ENCODE measurements at regions not wholly inside any gene's neighbourhood (a gene's known extent, or its start where the extent isn't known, plus 50 kb on each side); places are given as distances from the start of the nearest gene placed in this dataset.
"Not testable (repeated sequence)": the region's sequence is repeated elsewhere in the genome, so short reads cannot be mapped to it uniquely, and the experiment has no call there.

DNA sequence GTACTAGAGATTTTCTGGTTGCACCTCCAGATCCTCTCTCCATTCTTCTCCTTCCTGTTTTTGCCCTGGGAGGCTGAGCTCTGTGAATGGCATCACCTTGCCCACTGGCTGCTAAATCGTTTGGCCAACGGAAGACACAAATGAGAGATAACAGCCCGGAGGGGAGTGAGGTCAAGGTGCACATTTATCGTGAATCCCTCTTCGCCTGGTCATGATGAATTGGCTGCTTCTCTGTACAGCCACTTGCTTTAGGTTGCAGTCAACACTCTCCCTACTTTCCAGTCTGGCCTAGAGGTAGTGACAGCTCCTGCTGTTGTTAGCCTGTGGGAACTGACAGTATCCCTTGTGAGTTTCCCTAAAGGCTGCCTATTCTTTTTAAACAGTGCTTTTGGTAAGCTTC lies 85.4 kb upstream of the CHCHD3 start:
- no peak for ATAC-seq (replicated peaks; ENCODE audit: extremely low read depth, poor library complexity, severe bottlenecking)
- no peak overlapping the region for H3K27ac Mint-ChIP-seq (ENCODE audit: low read depth)
- H3K4me3 Mint-ChIP-seq, result no peak overlapping the region
- H3K9me3 Mint-ChIP-seq, result no peaks in the 10 kb centered on the region
- peaks cover 1% of the 10 kb centered on the region for H3K36me3 Mint-ChIP-seq (ENCODE audit: insufficient read depth)
- no peaks in the 10 kb centered on the region for H3K4me1 Mint-ChIP-seq
- peaks cover 61% of the 10 kb centered on the region for H3K27me3 Mint-ChIP-seq
- DNase-seq (ENCODE audit: low spot score in 2 of 2), result no peak

DNA sequence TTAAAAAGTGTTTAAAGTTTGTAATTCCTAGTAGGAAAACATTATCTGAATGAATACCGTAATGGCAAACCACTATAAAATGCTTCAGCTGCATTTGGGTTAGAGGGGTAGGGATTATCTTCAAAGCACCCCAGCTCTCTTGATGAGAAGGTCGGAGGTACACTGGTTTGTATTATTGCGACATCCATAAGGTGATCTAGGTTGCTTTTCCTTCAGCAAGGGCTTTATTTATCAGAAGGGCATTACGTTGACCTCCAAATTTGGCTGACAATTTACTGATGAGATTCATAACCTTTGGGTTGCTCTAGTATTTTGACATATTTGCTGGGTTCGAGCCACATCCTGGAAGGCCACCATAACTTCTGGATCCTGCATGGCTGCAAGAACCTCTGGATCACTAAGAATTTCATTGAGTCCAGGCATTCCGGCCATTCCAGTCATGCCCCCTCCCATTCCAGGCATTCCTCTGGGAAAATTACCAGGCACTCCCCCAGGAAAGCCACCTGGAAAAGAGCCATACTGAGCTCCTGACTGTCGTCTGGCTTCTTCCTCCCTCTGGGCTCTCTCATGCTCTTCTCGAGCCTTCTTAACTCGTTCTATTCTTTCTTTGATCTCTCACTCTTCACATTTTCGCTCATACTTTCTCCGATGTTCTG lies 83.6 kb upstream of the EXOC4 start:
- H3K4me1 Mint-ChIP-seq; H3K4me3 Mint-ChIP-seq; ATAC-seq (replicated peaks; ENCODE audit: extremely low read depth, poor library complexity, severe bottlenecking); DNase-seq (ENCODE audit: low spot score in 2 of 2); H3K36me3 Mint-ChIP-seq (ENCODE audit: insufficient read depth); H3K9me3 Mint-ChIP-seq; H3K27ac Mint-ChIP-seq (ENCODE audit: low read depth): not testable (repeated sequence)
- H3K27me3 Mint-ChIP-seq, result peaks cover 55% of the 10 kb centered on the region

DNA sequence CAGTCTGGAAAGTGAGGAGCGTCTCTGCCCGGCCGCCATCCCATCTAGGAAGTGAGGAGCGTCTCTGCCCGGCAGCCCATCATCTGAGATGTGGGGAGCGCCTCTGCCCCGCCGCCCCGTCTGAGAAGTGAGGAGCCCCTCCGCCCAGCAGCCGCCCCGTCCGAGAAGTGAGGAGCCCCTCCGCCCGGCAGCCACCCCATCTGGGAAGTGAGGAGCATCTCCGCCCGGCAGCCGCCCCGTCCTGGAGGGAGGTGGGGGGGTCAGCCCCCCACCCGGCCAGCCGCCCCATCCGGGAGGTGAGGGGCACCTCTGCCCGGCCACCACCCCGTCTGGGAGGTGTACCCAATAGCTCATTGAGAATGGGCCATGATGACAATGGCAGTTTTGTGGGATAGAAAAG lies 75.4 kb upstream of the EXOC4 start:
- DNase-seq (ENCODE audit: low spot score in 2 of 2); H3K36me3 Mint-ChIP-seq (ENCODE audit: insufficient read depth); ATAC-seq (replicated peaks; ENCODE audit: extremely low read depth, poor library complexity, severe bottlenecking); H3K4me1 Mint-ChIP-seq; H3K4me3 Mint-ChIP-seq; H3K27ac Mint-ChIP-seq (ENCODE audit: low read depth); H3K9me3 Mint-ChIP-seq: not testable (repeated sequence)
- peaks cover 48% of the 10 kb centered on the region for H3K27me3 Mint-ChIP-seq

DNA sequence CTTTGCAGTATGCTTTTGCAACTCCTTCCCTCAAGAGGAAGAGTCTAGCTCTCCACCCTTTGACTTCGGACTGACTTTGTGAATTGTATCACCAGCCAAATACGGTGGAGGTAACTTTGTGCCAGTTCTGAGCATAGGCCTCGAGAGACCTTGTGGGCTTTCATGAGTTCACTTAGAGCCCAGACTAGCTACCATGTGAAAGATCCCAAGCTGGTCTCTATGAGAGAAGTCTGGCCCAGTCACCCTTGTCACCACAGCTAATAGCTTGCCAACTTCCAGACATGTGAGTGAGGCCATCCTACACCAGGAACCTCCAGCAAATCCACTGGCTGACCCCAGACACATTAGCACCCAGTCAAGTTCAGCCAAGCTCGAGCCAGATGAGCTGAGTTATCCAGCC lies 72.2 kb upstream of the EXOC4 start:
- no peaks in the 10 kb centered on the region for H3K36me3 Mint-ChIP-seq (ENCODE audit: insufficient read depth)
- H3K9me3 Mint-ChIP-seq, result no peaks in the 10 kb centered on the region
- no peak for ATAC-seq (replicated peaks; ENCODE audit: extremely low read depth, poor library complexity, severe bottlenecking)
- peaks cover 25% of the 10 kb centered on the region for H3K27me3 Mint-ChIP-seq
- no peak overlapping the region for H3K4me3 Mint-ChIP-seq
- no peak for DNase-seq (ENCODE audit: low spot score in 2 of 2)
- H3K4me1 Mint-ChIP-seq, result no peaks in the 10 kb centered on the region
- no peak overlapping the region for H3K27ac Mint-ChIP-seq (ENCODE audit: low read depth)

DNA sequence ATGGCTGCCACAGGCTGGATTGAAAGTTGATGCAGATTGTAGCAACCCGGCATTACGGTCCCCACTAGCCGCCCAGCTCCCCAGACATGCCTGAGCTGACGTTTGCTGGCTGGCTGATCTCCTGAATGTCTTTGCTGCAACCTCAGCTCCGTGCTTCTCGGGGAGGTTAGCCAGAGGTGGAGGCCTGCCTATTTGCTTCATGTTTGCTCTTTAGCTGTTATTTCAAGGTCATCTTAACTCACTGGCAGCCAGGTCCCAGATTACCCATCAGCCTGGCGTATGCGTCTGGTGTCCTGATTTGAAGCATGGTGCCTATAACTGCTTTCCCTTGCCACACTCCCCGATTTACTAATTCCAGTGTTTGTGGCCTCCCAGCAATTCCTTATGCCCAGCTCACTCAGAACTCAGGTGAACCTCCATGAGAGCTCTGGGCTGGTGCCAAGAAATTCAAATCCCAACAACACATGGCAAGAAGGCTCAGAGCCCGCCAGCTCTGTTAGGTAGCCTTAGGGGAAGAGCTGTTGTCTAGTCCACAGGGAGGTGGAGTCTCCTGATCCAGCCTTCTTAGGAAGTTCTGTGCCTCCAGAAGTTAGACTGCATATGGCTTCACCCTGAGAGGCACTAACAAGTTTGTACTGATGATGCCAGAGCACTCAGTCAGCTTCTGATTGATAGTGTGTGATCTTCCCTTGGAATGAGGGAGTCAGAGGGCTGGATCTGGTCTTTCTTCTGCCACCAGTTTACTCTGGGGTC lies 69.7 kb upstream of the EXOC4 start:
- peaks cover 16% of the 10 kb centered on the region for H3K27me3 Mint-ChIP-seq
- H3K9me3 Mint-ChIP-seq, result no peaks in the 10 kb centered on the region
- no peak overlapping the region for H3K27ac Mint-ChIP-seq (ENCODE audit: low read depth)
- no peaks in the 10 kb centered on the region for H3K4me1 Mint-ChIP-seq
- no peak overlapping the region for H3K4me3 Mint-ChIP-seq
- DNase-seq (ENCODE audit: low spot score in 2 of 2), result no peak
- H3K36me3 Mint-ChIP-seq (ENCODE audit: insufficient read depth), result no peaks in the 10 kb centered on the region
- no peak for ATAC-seq (replicated peaks; ENCODE audit: extremely low read depth, poor library complexity, severe bottlenecking)

DNA sequence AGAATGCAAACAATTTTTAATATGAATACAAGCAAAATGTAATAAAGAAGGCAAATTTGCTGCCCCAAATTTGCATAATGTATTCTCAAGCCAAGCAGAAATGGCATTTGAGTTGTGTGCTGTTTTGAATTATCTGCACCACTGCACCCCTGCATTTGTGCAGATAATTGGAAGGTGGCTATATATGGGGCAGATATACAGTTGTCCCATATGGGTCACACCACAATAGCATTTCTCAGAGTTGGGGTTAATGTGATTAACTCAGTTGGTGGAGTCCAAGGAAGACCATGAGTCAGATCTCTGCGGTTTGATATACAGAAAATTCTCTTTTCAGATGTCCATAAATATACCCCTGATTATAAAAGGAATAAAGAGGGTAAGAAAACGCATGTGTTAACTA lies 68.9 kb upstream of the EXOC4 start:
- no peak overlapping the region for H3K27ac Mint-ChIP-seq (ENCODE audit: low read depth)
- H3K4me1 Mint-ChIP-seq, result no peaks in the 10 kb centered on the region
- no peak overlapping the region for H3K4me3 Mint-ChIP-seq
- H3K36me3 Mint-ChIP-seq (ENCODE audit: insufficient read depth), result no peaks in the 10 kb centered on the region
- DNase-seq (ENCODE audit: low spot score in 2 of 2) (no peak), ATAC-seq (replicated peaks; ENCODE audit: extremely low read depth, poor library complexity, severe bottlenecking) (no peak)
- H3K9me3 Mint-ChIP-seq, result no peaks in the 10 kb centered on the region
- H3K27me3 Mint-ChIP-seq, result peaks cover 8% of the 10 kb centered on the region

DNA sequence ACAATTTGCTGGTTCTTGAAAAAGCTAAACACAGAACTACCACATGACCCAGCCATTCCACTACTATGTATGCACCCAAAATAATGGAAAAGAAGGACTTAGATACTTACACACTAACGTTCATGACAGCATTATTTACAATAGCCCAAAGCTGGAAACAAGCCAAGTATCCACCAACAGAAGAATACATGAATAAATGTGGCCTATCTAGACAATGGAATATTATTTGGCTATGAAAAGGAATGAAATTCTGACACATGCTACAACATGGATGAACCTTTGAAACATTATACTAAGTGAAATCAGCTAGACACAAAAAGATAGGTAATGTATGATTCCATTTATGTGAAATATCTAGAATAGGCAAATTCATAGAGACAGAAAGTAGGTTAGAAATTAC lies 67.4 kb upstream of the EXOC4 start:
- Mint-ChIP-seq H3K9me3 (no peaks in the 10 kb centered on the region), H3K27me3 (peaks cover 7% of the 10 kb centered on the region), H3K4me1 (no peaks in the 10 kb centered on the region), H3K4me3 (no peak overlapping the region), H3K27ac (ENCODE audit: low read depth) (no peak overlapping the region), H3K36me3 (ENCODE audit: insufficient read depth) (no peaks in the 10 kb centered on the region)
- ATAC-seq (replicated peaks; ENCODE audit: extremely low read depth, poor library complexity, severe bottlenecking) (no peak), DNase-seq (ENCODE audit: low spot score in 2 of 2) (no peak)

DNA sequence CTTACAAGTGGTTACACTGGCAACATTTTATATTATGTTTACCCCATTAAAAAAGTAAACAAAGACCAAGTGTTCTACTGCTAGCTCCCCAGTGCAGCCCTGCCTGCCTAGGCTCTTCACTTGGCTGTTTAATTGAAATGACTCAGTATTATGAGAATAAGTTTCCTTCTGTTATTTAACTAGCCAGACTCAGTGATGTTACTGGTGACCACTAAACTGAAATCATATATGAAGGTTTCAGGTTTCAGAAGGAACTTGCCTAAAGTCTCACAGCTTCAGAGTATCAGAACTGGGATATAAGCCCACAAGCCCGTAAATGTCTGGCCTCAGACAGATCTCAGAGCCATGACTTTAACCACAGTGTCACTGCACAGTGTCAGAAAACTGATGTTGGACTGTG lies 66.8 kb upstream of the EXOC4 start:
- H3K9me3 Mint-ChIP-seq, result no peaks in the 10 kb centered on the region
- ATAC-seq (replicated peaks; ENCODE audit: extremely low read depth, poor library complexity, severe bottlenecking) (no peak), DNase-seq (ENCODE audit: low spot score in 2 of 2) (no peak)
- H3K4me1 Mint-ChIP-seq, result no peaks in the 10 kb centered on the region
- peaks cover 12% of the 10 kb centered on the region for H3K27me3 Mint-ChIP-seq
- no peak overlapping the region for H3K4me3 Mint-ChIP-seq
- no peak overlapping the region for H3K27ac Mint-ChIP-seq (ENCODE audit: low read depth)
- no peaks in the 10 kb centered on the region for H3K36me3 Mint-ChIP-seq (ENCODE audit: insufficient read depth)

DNA sequence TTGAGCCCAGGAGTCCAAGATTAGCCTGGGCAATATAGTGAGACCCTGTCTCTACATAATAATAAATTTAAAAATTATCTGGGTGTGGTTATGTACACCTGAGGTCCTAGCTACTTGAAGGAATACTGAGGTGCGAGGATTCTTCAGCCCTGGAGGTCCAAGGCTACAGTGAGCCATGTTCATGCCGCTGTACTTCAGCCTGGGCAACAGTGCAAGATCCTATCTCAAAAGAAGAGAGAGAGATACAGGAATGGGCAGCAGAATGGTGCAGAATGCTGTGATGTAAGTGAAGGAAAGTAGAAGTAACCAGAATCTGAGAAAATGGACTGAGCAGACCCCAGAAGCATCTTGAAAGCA lies 62.7 kb upstream of the EXOC4 start:
- Mint-ChIP-seq H3K4me1 (no peaks in the 10 kb centered on the region), H3K9me3 (no peaks in the 10 kb centered on the region)

DNA sequence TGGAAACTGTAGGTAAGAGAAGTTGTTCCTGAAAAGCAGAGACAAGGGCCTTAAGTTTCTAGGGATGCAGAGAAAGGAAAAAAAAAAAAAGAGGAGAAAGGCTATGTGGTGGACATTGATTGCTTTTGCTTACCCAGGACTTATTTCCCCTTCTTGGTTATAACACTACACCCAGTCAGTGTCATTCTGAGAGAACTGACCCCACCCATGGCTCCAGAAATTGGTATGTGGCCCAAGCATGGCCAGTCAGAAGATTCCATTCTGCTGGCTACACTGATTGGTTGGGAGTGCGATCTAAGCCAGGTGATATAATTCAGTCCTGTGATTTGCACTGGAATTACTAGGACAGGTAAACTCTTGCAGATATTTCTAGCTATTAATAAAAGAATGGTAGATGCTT lies 62.2 kb upstream of the EXOC4 start:
- ATAC-seq (replicated peaks; ENCODE audit: extremely low read depth, poor library complexity, severe bottlenecking) (no peak), DNase-seq (ENCODE audit: low spot score in 2 of 2) (no peak)
- H3K27ac Mint-ChIP-seq (ENCODE audit: low read depth), result no peak overlapping the region
- H3K4me3 Mint-ChIP-seq, result no peak overlapping the region
- no peaks in the 10 kb centered on the region for H3K9me3 Mint-ChIP-seq
- H3K36me3 Mint-ChIP-seq (ENCODE audit: insufficient read depth), result no peaks in the 10 kb centered on the region
- H3K27me3 Mint-ChIP-seq, result peaks cover 31% of the 10 kb centered on the region
- H3K4me1 Mint-ChIP-seq, result no peaks in the 10 kb centered on the region

More for the DNA sequence above, 62.7 kb upstream of the EXOC4 start:
- H3K27me3 Mint-ChIP-seq, result peaks cover 30% of the 10 kb centered on the region
- no peak overlapping the region for H3K27ac Mint-ChIP-seq (ENCODE audit: low read depth)
- no peaks in the 10 kb centered on the region for H3K36me3 Mint-ChIP-seq (ENCODE audit: insufficient read depth)
- H3K4me3 Mint-ChIP-seq, result no peak overlapping the region
- DNase-seq (ENCODE audit: low spot score in 2 of 2) (no peak), ATAC-seq (replicated peaks; ENCODE audit: extremely low read depth, poor library complexity, severe bottlenecking) (no peak)

DNA sequence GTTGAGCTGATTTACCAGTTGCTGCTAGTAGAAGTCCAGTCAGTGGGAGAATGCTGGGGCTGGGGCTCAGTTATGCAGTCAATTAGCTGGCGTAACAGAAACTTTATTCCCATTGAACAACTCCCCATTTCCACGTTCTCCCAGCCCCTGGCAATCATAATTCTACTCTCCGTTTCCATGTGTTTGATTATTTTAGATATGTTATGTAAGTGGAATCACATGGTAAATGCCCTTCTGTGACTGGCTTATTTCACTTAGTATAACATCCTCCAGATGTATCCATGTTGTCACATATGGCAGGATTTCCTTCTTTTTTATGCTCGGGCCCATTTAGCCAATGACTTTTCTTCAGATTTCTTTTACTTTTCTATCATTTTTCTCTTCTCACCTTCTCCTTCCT lies 61.1 kb upstream of the EXOC4 start:
- no peaks in the 10 kb centered on the region for H3K4me1 Mint-ChIP-seq
- no peak overlapping the region for H3K27ac Mint-ChIP-seq (ENCODE audit: low read depth)
- no peaks in the 10 kb centered on the region for H3K36me3 Mint-ChIP-seq (ENCODE audit: insufficient read depth)
- DNase-seq (ENCODE audit: low spot score in 2 of 2) (no peak), ATAC-seq (replicated peaks; ENCODE audit: extremely low read depth, poor library complexity, severe bottlenecking) (no peak)
- no peak overlapping the region for H3K4me3 Mint-ChIP-seq
- H3K9me3 Mint-ChIP-seq, result no peaks in the 10 kb centered on the region
- H3K27me3 Mint-ChIP-seq, result peaks cover 32% of the 10 kb centered on the region

DNA sequence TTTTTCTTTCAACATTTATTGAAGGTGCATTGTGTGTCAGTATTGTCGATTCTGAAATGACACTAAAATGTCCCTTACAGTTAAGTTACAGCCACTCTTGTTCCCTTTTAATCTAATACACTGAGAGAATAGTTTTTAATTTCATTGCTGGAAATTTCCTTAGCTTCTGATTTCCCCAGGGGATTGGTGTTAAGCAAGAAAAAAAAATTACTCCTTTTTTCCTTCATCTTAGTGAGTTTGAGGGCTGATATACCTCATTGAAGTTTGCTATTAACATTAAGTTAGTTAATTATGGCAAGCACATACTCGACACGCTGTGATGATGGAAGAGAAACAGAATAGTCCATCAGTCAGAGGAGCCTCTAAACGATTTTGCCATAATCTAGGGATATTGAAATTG lies 57.0 kb upstream of the EXOC4 start:
- H3K9me3 Mint-ChIP-seq, result no peaks in the 10 kb centered on the region
- no peak overlapping the region for H3K4me3 Mint-ChIP-seq
- no peaks in the 10 kb centered on the region for H3K4me1 Mint-ChIP-seq
- H3K27ac Mint-ChIP-seq (ENCODE audit: low read depth), result no peak overlapping the region
- DNase-seq (ENCODE audit: low spot score in 2 of 2) (no peak), ATAC-seq (replicated peaks; ENCODE audit: extremely low read depth, poor library complexity, severe bottlenecking) (no peak)
- H3K27me3 Mint-ChIP-seq, result peaks cover 48% of the 10 kb centered on the region
- no peaks in the 10 kb centered on the region for H3K36me3 Mint-ChIP-seq (ENCODE audit: insufficient read depth)

DNA sequence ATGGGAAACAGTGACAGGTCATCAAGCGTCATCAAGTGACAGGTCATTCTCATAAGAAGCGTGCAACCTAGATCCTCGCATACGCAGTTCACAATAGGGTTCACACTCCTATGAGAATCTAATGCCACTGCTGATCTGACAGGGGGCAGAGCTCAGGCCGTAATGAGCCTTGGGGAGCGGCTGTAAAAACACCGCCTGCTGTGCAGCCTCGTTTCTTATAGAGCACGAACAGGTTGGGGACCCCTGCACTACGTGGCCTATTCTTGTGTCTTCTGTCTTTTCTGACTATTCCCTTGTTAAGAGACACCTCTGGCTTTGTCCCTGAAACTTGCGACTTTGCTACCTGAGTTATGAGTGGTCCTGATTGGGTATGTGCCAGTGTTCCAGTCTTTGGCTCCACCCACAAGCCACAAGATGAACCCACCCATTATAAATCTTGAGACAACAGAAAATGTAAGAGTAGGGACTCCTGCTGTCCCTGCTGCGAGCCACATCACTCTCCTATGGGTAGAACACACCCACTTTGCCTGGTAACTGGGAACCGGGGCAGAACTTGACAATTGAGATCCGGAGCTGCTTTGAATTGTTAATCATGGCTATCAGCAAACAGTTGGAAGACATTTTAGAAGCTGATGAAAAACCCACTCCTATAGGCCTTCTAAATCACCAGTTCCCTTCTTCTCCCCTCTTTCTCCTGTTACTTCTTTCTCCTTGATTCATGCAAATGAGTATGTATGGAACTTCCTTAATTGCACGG lies 55.8 kb upstream of the EXOC4 start:
- peaks cover 45% of the 10 kb centered on the region for H3K27me3 Mint-ChIP-seq
- no peak for ATAC-seq (replicated peaks; ENCODE audit: extremely low read depth, poor library complexity, severe bottlenecking)
- H3K9me3 Mint-ChIP-seq, result no peaks in the 10 kb centered on the region
- H3K4me3 Mint-ChIP-seq, result no peak overlapping the region
- H3K36me3 Mint-ChIP-seq (ENCODE audit: insufficient read depth), result no peaks in the 10 kb centered on the region
- no peak for DNase-seq (ENCODE audit: low spot score in 2 of 2)
- H3K27ac Mint-ChIP-seq (ENCODE audit: low read depth), result no peak overlapping the region
- H3K4me1 Mint-ChIP-seq, result no peaks in the 10 kb centered on the region

Measured in central memory CD8-positive, alpha-beta T cell (primary cell).